SK-MEL-5 (cell line): ENCODE measurements at regions not wholly inside any gene's neighbourhood (a gene's known extent, or its start where the extent isn't known, plus 50 kb on each side); places are given as distances from the start of the nearest gene placed in this dataset.

Experiments
- DNase-seq: peaks from one replicate; pipeline ENCODE4 v3.0.0-alpha.2; 2016; ENCODE audit warnings: low read depth, low spot score
- in situ Hi-C: cut with HindIII; loops from 2 replicates; pipeline ENCODE4 v1.10.0; 2016; ENCODE audit warnings: low sequenced_read_pairs, high pct_unique_total_duplicates, low pct_unique_long_range_greater_than_20kb

GRCh38 chr5:115388240-115388639 lies 91.8 kb upstream of the CCDC112 start:
- DNase-seq = no peak
- in situ Hi-C loops = no loop called here

- no peak for DNase-seq
- in situ Hi-C loops = no loop called here
Observed at GRCh38 chr5:115387816-115388215, 91.4 kb upstream of the CCDC112 start.

- DNase-seq = no peak
Observed at GRCh38 chr5:115386657-115387056, 90.2 kb upstream of the CCDC112 start.

GRCh38 chr5:115384587-115385375 lies 88.3 kb upstream of the CCDC112 start:
- DNase-seq = no peak
- in situ Hi-C loops = no loop called here

More at GRCh38 chr5:115386657-115387056, 90.2 kb upstream of the CCDC112 start:
- in situ Hi-C loops = no loop called here

GRCh38 chr5:115382989-115383388 lies 86.5 kb upstream of the CCDC112 start:
- in situ Hi-C loops = no loop called here
- DNase-seq = no peak

- DNase-seq = no peak
Observed at GRCh38 chr5:115381911-115382662, 85.6 kb upstream of the CCDC112 start.

GRCh38 chr5:115379622-115380344 lies 83.3 kb upstream of the CCDC112 start:
- in situ Hi-C loops = no loop called here
- DNase-seq = no peak

More at GRCh38 chr5:115381911-115382662, 85.6 kb upstream of the CCDC112 start:
- in situ Hi-C loops = no loop called here

- DNase-seq = no peak
- in situ Hi-C loops = no loop called here
Observed at GRCh38 chr5:115378754-115379153, 82.3 kb upstream of the CCDC112 start.

GRCh38 chr5:115377468-115378217 lies 81.2 kb upstream of the CCDC112 start:
- in situ Hi-C loops = no loop called here
- peak; percentile 68 for DNase-seq

- peak; percentile 68 for DNase-seq
Observed at GRCh38 chr5:115375893-115376292, 79.4 kb upstream of the CCDC112 start.

GRCh38 chr5:115374057-115374775 lies 77.8 kb upstream of the CCDC112 start:
- peak; percentile 31 for DNase-seq
- in situ Hi-C loops = no loop called here

More at GRCh38 chr5:115375893-115376292, 79.4 kb upstream of the CCDC112 start:
- in situ Hi-C loops = no loop called here

- no peak for DNase-seq
- in situ Hi-C loops = no loop called here
Observed at GRCh38 chr5:115372146-115372545, 75.7 kb upstream of the CCDC112 start.

GRCh38 chr5:115369430-115370144 lies 73.1 kb upstream of the CCDC112 start:
- no peak for DNase-seq
- in situ Hi-C loops = no loop called here

- in situ Hi-C loops = no loop called here
- peak; percentile 37 for DNase-seq
Observed at GRCh38 chr5:115366223-115366622, 69.8 kb upstream of the CCDC112 start.

GRCh38 chr5:115363879-115364278 lies 67.4 kb upstream of the CCDC112 start:
- DNase-seq = no peak
- in situ Hi-C loops = no loop called here

- DNase-seq = no peak
- in situ Hi-C loops = no loop called here
Observed at GRCh38 chr5:115360046-115360685, 63.7 kb upstream of the CCDC112 start.
